ENCODE measurements at regions not wholly inside any gene's neighbourhood (a gene's known extent, or its start where the extent isn't known, plus 50 kb on each side); places are given as distances from the start of the nearest gene placed in this dataset.
"Not testable (repeated sequence)": the region's sequence is repeated elsewhere in the genome, so short reads cannot be mapped to it uniquely, and the experiment has no call there.

DNA sequence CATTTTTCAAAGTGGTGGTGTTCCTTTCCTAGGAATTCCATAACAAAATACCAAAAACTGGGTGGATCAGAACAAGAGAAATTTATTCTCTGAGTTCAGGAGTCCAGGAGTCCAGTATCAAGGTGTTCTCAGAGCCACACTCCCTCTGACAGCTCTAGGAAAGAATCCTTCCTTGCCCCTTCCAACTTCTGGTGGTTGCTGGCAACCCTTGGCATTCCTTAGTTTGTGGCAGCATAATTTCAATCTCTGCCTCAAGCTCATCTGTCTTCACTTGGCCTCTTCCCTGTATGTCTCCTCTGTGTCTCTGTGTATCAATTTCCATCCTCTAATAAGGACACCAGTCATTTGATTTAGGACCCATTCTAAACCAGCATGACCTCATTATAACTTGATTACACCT lies 243.7 kb downstream of the MPDZ start:
- no peak overlapping the region for H3K4me3 ChIP-seq (ENCODE audit: low read depth, low read length)
- DNase-seq (ENCODE audit: low read depth): no peak
- TF ChIP-seq, protein P1, sequence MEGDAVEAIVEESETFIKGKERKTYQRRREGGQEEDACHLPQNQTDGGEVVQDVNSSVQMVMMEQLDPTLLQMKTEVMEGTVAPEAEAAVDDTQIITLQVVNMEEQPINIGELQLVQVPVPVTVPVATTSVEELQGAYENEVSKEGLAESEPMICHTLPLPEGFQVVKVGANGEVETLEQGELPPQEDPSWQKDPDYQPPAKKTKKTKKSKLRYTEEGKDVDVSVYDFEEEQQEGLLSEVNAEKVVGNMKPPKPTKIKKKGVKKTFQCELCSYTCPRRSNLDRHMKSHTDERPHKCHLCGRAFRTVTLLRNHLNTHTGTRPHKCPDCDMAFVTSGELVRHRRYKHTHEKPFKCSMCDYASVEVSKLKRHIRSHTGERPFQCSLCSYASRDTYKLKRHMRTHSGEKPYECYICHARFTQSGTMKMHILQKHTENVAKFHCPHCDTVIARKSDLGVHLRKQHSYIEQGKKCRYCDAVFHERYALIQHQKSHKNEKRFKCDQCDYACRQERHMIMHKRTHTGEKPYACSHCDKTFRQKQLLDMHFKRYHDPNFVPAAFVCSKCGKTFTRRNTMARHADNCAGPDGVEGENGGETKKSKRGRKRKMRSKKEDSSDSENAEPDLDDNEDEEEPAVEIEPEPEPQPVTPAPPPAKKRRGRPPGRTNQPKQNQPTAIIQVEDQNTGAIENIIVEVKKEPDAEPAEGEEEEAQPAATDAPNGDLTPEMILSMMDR (IDR thresholded peaks at IDR 0.05; ENCODE audit: insufficient read depth, low read depth, low read length, missing control alignments): no peak

DNA sequence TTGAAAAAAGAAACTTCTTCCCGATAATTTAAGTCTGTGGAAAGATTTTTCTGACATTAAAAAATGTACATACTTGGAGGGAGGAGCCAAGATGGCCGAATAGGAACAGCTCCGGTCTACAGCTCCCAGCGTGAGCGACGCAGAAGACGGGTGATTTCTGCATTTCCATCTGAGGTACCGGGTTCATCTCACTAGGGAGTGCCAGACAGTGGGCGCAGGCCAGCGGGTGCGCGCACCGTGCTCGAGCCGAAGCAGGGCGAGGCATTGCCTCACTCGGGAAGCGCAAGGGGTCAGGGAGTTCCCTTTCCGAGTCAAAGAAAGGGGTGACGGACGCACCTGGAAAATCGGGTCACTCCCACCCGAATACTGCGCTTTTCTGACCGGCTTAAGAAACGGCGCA lies 241.7 kb downstream of the MPDZ start:
- DNase-seq (ENCODE audit: low read depth); H3K4me3 ChIP-seq (ENCODE audit: low read depth, low read length): not testable (repeated sequence)

DNA sequence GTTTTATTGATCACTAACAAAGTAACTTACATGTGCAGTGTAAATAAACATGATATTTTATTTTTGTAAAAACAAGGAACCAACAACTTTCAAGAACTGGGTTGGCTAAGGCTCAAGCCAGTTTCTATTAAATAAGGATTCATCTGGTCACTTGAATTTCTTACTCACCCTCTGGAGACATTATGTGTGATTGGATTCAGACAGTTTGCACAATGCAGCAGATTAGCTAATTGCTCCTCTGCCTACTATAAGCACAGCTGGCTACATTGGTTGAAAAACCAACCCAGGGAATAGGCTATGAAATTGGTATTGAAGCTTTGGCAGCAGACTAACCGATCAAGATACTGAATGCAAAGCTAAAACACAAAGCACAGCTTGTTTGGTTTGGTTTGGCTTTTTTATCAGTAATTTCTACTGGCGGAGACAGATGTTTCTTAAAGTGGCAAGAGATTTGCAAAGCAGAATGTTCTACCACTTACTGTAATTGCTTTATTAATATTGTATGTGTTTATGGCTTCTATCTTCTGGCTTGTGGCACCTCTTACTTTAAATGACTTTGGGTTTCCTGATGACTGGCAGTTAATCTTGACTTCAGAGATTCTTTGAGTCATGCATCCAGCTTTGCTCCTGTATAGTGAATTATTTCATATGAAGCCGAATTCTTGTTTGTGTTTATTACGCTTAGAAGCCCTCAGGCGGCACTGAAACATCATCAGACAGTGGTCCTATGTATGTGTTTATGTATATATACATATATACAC lies 231.5 kb downstream of the MPDZ start:
- H3K4me3 ChIP-seq (ENCODE audit: low read depth, low read length): no peak overlapping the region
- no peak for DNase-seq (ENCODE audit: low read depth)
- TF ChIP-seq, protein P1 (IDR thresholded peaks at IDR 0.05; ENCODE audit: insufficient read depth, low read depth, low read length, missing control alignments): no peak

DNA sequence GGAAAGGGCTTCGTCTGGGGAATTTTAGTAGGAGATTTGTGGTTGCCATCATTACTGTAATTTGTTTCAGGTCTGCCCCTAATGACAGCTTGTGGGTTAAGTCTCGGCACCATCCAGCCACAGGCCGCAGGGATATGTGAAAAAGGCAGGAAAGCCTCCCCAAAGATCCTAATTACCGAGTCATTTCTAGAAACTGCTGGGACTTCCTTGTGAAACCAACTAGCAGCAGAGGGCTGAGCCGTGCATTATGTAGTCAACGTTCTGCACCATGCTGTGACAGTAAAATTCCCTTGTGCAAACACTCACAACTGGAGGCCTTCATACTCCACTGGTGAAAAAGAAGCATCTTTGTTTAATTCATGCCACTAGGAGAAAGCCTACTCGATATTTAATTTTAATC lies 230.3 kb downstream of the MPDZ start:
- no peak for DNase-seq (ENCODE audit: low read depth)
- TF ChIP-seq, protein P1 (IDR thresholded peaks at IDR 0.05; ENCODE audit: insufficient read depth, low read depth, low read length, missing control alignments): no peak

DNA sequence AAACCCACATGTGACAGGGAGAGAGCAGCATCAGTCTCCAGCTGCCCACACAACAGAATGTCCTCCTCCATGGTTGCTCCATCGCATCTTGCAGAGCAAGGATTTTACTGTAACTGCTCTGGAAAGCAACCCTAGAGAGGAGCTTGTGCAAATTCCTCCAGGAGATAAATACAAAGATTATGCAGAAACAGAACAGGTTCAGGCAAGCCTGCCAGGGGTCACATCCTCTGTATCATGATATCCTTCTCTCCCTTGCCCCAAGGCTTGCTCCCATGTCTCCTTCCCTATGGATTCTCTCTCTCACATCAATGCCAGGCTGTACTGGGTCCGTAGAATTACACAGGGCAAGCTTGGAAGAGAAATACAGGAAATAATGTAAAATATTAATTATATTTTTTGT lies 226.0 kb downstream of the MPDZ start:
- no peak overlapping the region for H3K4me3 ChIP-seq (ENCODE audit: low read depth, low read length)
- TF ChIP-seq, protein P1 (IDR thresholded peaks at IDR 0.05; ENCODE audit: insufficient read depth, low read depth, low read length, missing control alignments): no peak
- DNase-seq (ENCODE audit: low read depth): no peak

More for the DNA sequence above, 230.3 kb downstream of the MPDZ start:
- no peak overlapping the region for H3K4me3 ChIP-seq (ENCODE audit: low read depth, low read length)

DNA sequence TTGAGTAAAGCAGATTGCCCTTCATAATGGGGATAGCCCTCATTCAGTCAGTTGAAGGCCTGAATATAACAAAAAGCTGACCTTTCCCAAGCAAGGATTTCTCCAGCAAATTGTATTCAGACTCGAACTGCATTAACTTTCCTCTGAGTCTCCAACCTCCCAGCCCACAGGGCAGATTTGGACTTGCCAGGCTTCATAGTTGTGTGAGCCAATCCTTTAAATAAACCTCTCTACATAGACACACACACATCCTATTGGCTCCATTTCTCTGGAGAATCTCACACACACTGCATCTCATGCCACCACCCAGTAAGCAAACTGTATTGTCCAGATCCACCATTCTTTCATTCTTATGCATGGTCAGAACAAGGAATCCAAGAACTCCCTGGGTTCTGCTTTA lies 225.1 kb downstream of the MPDZ start:
- no peak overlapping the region for H3K4me3 ChIP-seq (ENCODE audit: low read depth, low read length)
- TF ChIP-seq, protein P1 (IDR thresholded peaks at IDR 0.05; ENCODE audit: insufficient read depth, low read depth, low read length, missing control alignments): no peak
- no peak for DNase-seq (ENCODE audit: low read depth)

Data from GM12865 (cell line).